ENCODE measurements at regions not wholly inside any gene's neighbourhood (a gene's known extent, or its start where the extent isn't known, plus 50 kb on each side); places are given as distances from the start of the nearest gene placed in this dataset.

DNA sequence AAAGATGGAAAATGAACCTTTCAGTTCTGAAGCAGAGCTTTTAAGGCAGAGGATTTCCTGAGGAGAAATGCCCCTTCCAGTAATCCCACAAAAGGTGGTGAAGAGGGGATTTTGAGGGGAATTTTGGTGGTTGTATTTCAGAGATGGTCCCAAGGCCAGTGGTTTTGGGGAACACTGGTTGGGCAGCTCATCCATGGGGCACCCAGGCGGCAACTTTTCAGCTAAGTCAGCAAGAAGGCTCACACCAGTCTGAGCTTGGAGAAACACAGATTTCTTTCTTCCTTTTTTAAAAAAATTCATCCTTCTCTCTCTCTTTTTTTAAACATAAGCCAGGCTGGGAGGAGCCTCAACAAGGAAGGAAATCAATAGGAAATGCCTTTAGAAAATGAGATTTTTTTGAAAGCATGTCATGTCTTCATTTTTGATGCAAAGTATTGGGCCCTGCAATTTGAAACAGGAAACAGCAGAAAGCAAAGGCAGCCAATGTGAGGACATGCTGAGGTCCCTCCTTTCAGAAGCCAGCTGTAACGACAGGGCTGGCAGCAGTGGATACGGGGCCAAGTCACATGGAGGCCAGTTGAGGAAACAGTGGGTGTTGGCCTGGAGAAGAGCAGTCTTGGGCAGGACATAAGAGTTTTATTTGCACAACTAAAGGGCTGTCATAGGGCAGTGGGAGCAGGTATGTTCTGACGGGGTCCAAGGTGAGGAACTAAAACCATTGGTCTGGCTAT lies 155.3 kb upstream of the KLF4 start:
- Histone ChIP-seq H3K27ac (peak overlapping the region in 2 of 3 donors; percentile 49 to 56), H3K36me3 (no peaks in the 10 kb centered on the region), H3K4me3 (no peak overlapping the region), H3K27me3 (no peaks in the 10 kb centered on the region), H3K4me1 (peaks cover 0 to 20% (median 9%) of the 10 kb centered on the region in 4 donors), H3K9me3 (no peaks in the 10 kb centered on the region)
- ATAC-seq (peak; percentile 90 to 95 (median 94)), DNase-seq (peak; percentile 68 to 88 (median 83))
- intact Hi-C loops (cut with DNase I), result no loop called here
- 26% methylated on average over 4 of the region's 4 CpGs for WGBS (ENCODE audit: insufficient coverage, low coverage, low lambda C conversion rate, missing lambda C conversion rate)
- TF ChIP-seq, protein P1, sequence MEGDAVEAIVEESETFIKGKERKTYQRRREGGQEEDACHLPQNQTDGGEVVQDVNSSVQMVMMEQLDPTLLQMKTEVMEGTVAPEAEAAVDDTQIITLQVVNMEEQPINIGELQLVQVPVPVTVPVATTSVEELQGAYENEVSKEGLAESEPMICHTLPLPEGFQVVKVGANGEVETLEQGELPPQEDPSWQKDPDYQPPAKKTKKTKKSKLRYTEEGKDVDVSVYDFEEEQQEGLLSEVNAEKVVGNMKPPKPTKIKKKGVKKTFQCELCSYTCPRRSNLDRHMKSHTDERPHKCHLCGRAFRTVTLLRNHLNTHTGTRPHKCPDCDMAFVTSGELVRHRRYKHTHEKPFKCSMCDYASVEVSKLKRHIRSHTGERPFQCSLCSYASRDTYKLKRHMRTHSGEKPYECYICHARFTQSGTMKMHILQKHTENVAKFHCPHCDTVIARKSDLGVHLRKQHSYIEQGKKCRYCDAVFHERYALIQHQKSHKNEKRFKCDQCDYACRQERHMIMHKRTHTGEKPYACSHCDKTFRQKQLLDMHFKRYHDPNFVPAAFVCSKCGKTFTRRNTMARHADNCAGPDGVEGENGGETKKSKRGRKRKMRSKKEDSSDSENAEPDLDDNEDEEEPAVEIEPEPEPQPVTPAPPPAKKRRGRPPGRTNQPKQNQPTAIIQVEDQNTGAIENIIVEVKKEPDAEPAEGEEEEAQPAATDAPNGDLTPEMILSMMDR (IDR thresholded peaks at IDR 0.05), result no peak
- no peak for TF ChIP-seq POLR2A (IDR thresholded peaks at IDR 0.05)

- H3K9me3 ChIP-seq, result no peaks in the 10 kb centered on the region
- 96% methylated on average over 4 of the region's 4 CpGs for WGBS (ENCODE audit: insufficient coverage, low coverage, low lambda C conversion rate, missing lambda C conversion rate)
Measured at GRCh38 chr9:107639426-107639825, 149.9 kb upstream of the KLF4 start.

GRCh38 chr9:107638521-107639310 lies 149.1 kb upstream of the KLF4 start:
- peak overlapping the region; percentile 44 to 84 (median 61) for H3K27ac ChIP-seq
- no peaks in the 10 kb centered on the region for H3K36me3 ChIP-seq
- peaks cover 0 to 4% (median 0%) of the 10 kb centered on the region in 4 donors for H3K4me1 ChIP-seq
- intact Hi-C loops (cut with DNase I), result no loop called here
- peak overlapping the region in 2 of 3 donors; percentile 39 to 53 for H3K4me3 ChIP-seq
- WGBS (ENCODE audit: insufficient coverage, low coverage, low lambda C conversion rate, missing lambda C conversion rate), result 27% methylated on average over 7 of the region's 7 CpGs
- peak; percentile 48 for TF ChIP-seq POLR2A (IDR thresholded peaks at IDR 0.05)
- TF ChIP-seq, protein P1 (IDR thresholded peaks at IDR 0.05), result no peak
- DNase-seq (peak in 2 of 3 donors; percentile 36 to 53), ATAC-seq (peak; percentile 25 to 43 (median 29))
- no peaks in the 10 kb centered on the region for H3K9me3 ChIP-seq
- H3K27me3 ChIP-seq, result no peaks in the 10 kb centered on the region

More at GRCh38 chr9:107639426-107639825, 149.9 kb upstream of the KLF4 start:
- TF ChIP-seq, protein P1 (IDR thresholded peaks at IDR 0.05), result no peak
- TF ChIP-seq POLR2A (IDR thresholded peaks at IDR 0.05), result no peak
- H3K36me3 ChIP-seq, result no peaks in the 10 kb centered on the region
- no peak overlapping the region for H3K4me3 ChIP-seq
- no peaks in the 10 kb centered on the region for H3K27me3 ChIP-seq
- H3K27ac ChIP-seq, result peak overlapping the region in 1 of 3 donors; percentile 61
- intact Hi-C loops (cut with DNase I), result no loop called here
- no peak for DNase-seq
- H3K4me1 ChIP-seq, result peaks cover 0 to 6% (median 0%) of the 10 kb centered on the region in 4 donors
- ATAC-seq, result no peak

DNA sequence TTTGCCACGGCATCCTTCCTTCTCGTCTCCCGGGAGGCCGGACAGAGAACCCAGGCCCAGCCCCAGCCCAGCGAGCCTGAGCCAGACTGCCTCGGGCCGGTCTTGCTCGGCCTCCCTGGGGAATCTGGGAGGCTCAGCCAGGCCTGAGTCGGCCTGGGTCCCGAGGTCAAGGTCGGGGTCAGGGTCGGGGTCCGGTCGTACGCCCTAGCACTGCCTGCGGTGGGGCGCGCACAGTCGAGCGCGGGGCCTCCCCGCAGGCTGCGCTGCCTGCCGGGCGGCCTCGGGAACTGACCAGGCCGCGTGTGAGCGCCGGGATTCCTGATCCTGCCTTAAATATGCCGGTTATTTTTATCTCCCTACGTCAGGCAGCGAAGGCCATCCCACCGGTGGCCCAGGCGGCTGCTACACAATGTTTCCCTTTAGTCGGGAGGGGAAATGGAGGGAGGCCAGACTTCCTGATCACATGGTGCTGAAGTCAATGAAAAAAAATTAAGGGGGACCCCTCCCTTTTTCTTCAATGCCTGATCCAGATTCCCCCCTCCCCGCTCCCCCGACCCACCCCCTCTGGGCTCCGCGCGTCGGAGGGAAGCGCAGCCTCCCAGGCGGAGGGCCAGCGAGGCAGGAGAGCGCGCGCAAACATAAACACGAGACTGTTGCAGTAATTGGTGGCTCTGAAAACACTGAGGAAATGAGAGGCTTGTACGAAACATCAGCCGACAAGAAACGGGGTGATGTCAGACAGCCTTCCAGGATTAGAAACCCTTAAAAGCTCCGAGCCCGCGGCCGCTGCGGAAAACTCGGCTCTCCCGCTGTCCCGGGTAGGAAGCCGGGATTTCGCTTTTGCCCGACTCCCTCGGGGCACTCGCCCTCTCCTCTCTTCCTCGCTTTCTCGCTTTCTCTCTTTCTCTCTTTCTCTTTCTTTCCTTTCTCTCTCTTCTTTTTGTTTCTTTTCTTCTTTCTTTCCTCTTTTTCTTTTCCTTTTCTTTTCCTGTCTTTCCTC lies 148.2 kb upstream of the KLF4 start:
- 1% methylated on average over 34 of the region's 67 CpGs for WGBS (ENCODE audit: insufficient coverage, low coverage, low lambda C conversion rate, missing lambda C conversion rate)
- peak; percentile 84 to 86 (median 85) for ATAC-seq
- Histone ChIP-seq H3K9me3 (no peaks in the 10 kb centered on the region), H3K36me3 (no peaks in the 10 kb centered on the region), H3K27me3 (no peaks in the 10 kb centered on the region), H3K4me3 (peak overlapping the region; percentile 34 to 53 (median 39)), H3K4me1 (peaks cover 0 to 4% (median 0%) of the 10 kb centered on the region in 4 donors), H3K27ac (peak overlapping the region; percentile 61 to 84 (median 66))
- peak; percentile 84 for TF ChIP-seq POLR2A (IDR thresholded peaks at IDR 0.05)
- TF ChIP-seq, protein P1 (IDR thresholded peaks at IDR 0.05), result peak in 1 of 4 donors; percentile 8
- DNase-seq, result peak; percentile 71 to 83 (median 82)
- intact Hi-C loops (cut with DNase I), result no loop called here

Data from right lobe of liver (tissue), 6 donors.